Amniotic stem cell (primary cell): ENCODE measurements at regions not wholly inside any gene's neighbourhood (a gene's known extent, or its start where the extent isn't known, plus 50 kb on each side); places are given as distances from the start of the nearest gene placed in this dataset.

Source experiments
- DNase-seq: peaks from one replicate; lab custom pipeline; 2025; lab: John Stamatoyannopoulos, UW

DNA sequence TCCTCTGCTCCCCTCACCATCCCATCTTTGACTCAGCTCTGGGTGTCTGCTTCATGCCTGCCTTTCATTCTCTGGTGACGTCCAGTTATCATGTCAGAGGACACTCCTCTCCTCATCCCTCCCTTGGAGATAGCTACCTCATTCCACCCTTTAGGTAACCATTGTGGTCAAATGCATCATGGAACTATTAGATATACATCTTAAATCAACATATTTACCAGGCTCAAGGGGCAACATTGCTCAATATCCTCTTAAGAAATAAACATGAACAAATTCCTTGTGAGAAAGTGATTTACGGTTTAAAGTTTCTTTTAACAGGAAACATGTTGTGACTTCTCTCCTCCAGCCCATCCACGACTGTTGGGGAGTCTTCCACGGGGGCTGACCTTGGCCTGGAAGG lies 511.6 kb upstream of the IGFBP3 start:
- DNase-seq = no peak

DNA sequence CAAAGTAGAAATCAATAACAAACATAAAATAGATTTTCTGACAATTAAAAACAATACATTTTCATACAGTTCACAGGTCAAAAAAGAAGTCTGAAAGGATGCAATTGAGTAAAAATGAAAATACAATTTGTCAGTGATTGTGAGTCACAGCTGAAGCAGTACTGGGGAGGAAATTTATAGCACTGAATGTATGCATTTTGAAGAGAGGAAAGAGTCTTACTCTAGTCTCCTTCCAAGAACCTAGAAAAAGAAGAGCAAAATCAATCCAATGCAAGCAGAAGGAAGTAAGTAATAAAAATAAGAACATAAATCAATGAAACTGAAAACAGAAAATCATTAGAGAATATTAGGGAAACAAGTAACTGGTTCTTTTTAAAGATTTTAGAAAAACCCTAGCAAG lies 507.2 kb upstream of the IGFBP3 start:
- no peak for DNase-seq

GRCh38 chr7:46424934-46425333 lies 503.9 kb upstream of the IGFBP3 start:
- DNase-seq = no peak

GRCh38 chr7:46421441-46422230 lies 500.6 kb upstream of the IGFBP3 start:
- no peak for DNase-seq

GRCh38 chr7:46414946-46415345 lies 493.9 kb upstream of the IGFBP3 start:
- no peak for DNase-seq

GRCh38 chr7:46411236-46411635 lies 490.2 kb upstream of the IGFBP3 start:
- no peak for DNase-seq

- no peak for DNase-seq
These were observed 486.1 kb upstream of the IGFBP3 start for GRCh38 chr7:46407125-46407524.

GRCh38 chr7:46397591-46397990 lies 476.5 kb upstream of the IGFBP3 start:
- DNase-seq = no peak

DNA sequence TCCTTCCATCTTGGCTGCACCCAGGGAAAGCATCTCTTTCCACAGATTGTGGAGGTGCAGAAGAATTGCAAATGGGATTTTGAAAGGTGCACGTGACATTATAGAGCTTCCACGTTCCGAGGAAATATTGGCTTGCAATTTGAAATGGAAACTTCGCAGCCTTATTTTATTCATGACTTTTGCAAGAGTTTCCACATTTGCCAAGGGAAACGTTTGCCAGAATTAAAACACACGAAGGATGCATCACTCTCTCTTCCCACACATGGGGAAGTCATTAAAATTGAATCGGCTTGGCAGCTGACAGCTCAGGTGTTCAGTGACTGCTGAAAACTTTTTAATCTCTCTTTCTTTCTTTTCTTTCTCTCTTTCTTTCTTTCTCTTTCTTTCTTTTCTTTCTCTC lies 475.4 kb upstream of the IGFBP3 start:
- DNase-seq = no peak

DNA sequence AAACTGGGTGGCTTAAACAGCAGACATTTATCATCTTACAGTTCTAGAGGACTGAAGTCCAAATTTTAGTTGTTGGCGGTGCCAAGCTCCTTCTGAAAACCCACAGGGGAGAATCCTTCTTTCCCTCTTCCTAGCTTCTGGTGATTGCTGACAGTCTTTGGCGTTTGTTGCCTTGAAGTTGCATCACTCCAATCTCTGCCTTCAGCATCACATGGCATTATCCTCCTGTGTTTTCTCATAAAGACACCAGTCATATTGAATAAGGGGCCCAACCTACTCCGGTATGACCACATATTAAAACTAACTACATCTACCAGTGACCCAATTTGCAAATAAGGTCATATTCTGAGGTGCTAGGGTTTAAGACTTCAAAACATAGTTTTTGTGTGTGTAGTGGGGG lies 472.1 kb upstream of the IGFBP3 start:
- no peak for DNase-seq

GRCh38 chr7:46391231-46392201 lies 470.4 kb upstream of the IGFBP3 start:
- DNase-seq = no peak

DNA sequence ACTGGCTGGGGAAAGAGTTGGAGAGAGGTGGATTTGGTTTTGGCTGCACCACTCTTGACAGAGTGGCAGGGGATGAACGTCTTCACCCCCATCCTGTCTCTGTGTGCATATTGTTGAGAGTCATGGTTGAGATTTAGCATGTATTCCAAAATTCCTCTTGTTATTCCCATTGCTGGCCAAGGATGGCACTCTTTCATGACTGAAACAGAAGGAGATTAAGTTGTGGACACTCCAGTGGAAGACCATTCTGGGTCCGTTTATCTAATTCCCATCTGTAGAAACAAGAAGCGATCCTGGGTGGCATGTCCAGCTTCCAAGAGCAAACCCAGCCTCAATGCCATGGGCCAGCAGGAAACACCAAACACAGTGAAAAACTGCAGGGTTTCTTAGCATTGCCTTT lies 469.0 kb upstream of the IGFBP3 start:
- no peak for DNase-seq

DNA sequence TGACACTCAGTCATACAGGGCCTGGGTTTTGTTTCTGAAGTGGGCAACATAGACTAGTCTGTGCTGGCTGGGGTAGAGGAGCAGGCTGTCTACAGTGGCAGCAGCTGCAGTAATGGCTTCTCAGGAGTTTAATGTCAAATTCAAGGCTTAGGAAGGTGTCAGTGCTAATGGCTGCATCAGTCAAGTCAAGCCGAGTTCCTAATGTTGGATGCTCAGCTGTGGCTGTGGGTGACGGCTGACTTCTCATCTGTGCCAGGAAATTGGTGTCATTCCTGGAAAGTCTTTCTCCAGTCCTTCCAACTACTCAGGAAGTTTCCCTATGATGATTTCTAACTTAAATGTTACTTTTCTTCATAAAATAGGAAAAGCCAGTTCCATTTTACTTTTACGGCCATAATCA lies 468.1 kb upstream of the IGFBP3 start:
- no peak for DNase-seq

GRCh38 chr7:46387646-46388045 lies 466.6 kb upstream of the IGFBP3 start:
- DNase-seq = no peak

- no peak for DNase-seq
These were observed 465.6 kb upstream of the IGFBP3 start for GRCh38 chr7:46386428-46387399.

DNA sequence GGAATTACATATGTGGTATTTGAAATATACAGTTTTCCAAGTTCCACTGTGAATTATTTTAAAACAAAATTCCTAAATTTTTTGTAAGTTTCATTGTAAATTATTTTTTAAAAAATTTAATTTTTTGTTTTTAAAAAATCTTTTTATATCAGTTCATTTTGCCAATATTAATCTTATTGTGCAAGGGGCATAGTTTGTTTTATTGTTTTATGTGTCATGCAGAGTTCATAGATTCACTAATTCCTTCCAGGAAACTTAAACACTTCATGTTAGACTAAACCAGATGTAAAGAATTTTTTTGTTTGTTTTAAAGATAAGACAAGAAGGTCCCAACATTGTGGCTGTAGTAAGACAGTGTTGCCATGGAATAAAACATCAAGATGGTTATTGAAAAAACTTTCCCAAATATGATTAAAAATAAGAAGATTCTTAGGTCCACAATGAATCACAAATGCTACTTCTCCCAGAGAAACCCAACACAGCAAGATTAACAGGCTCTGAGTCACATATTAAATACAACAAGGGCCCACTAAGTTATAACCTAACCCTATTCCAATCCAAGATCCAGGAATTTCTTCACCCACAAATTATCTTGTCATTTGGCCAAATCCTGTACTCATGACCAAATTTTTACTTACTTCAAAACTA lies 464.7 kb upstream of the IGFBP3 start:
- DNase-seq = peak; percentile 72

DNA sequence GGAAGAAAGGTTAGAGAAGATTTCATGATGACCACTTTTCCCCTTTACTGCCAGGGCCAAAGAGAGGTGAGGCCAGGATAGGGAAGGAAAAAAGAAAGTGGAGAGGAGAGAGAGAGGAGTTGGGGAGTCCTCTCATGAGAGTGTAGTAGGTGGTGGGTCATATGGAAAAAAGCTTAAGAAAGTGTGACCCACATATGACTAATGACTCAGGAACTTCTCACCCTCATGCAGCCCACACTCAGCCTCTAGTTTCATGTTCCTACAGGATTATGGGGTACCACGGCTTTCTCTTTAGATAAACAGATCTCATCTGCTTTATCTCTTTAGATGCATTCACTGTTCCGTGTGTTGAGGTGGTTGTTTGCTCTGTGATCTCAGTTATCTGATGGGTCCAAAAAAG lies 462.5 kb upstream of the IGFBP3 start:
- no peak for DNase-seq

GRCh38 chr7:46369933-46370654 lies 449.0 kb upstream of the IGFBP3 start:
- peak; percentile 82 for DNase-seq

DNA sequence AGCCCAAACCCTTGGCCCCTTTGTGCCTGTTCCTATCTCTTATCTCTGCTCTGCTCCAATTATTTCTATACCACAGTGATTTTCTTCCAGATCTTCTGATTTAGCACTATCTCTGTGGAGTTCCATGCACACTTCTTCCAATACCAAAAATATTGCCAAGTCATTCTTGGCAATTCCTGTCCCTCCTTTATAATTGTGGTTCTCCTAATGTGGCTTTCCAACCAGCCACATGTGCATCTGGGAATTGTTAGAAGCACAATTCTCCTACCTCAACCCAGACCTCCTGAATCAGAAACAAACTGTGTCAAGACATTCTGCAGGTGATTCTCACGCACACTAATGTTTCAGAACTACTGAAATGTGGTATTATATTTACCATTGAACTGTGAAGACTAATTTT lies 447.8 kb upstream of the IGFBP3 start:
- no peak for DNase-seq

DNA sequence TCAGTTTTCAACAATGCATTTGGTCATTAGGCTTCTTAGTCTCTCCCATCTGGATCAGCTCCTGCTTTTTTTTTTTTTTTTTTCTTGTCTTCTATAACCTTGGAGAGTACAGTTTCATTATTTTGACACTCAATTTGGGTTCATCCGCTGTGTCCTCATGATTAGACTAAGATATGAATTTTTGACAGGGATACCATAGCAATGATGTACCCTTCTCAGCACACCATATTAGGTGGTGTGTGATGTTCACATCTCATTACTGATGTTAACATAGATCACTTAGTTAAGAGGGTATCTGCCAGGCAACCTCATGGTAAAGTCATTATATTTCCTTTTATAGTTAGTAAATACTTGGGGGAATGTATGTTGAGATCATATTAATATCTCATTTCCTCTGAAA lies 445.5 kb upstream of the IGFBP3 start:
- DNase-seq = no peak

GRCh38 chr7:46363688-46364087 lies 442.6 kb upstream of the IGFBP3 start:
- no peak for DNase-seq
